CD8-positive, alpha-beta memory T cell (primary cell): ENCODE measurements at regions not wholly inside any gene's neighbourhood (a gene's known extent, or its start where the extent isn't known, plus 50 kb on each side); places are given as distances from the start of the nearest gene placed in this dataset.
A peak's percentile ranks its signal among the peaks of the same experiment; 100 is the strongest.

Experiments
- CTCF ChIA-PET: fragments of 350-600 bp; sonication (Branson Sonifier 250); formaldehyde crosslinking; loops from one replicate; lab custom pipeline; 2021; ENCODE audit warnings: antibody characterized with exemption; lab: Charles Lee
- POLR2A ChIA-PET: fragments of 350-600 bp; sonication (Branson Sonifier 250); formaldehyde crosslinking; loops from one replicate; lab custom pipeline; 2021; ENCODE audit warnings: antibody characterized with exemption; lab: Charles Lee
- DNase-seq, 5 donors: peaks; one replicate each; pipeline versions ENCODE4 v3.0.0 to v3.0.0-alpha.2; 2020 to 2022; ENCODE audit warnings: mixed read lengths in 1 of 5
- H3K27ac ChIP-seq: one replicate; pipeline ENCODE4 v1.7.0; 2013; ENCODE audit warnings: low read depth, mild to moderate bottlenecking, low read length, moderate library complexity
- H3K27me3 ChIP-seq: 2 replicates; pipeline ENCODE4 v1.7.0; 2013; ENCODE audit warnings: low read length, mild to moderate bottlenecking; ENCODE audit not compliant: insufficient read depth, poor library complexity, severe bottlenecking
- H3K36me3 ChIP-seq: 2 replicates; pipeline ENCODE4 v1.7.0; 2013; ENCODE audit warnings: mild to moderate bottlenecking, low read length, moderate library complexity; ENCODE audit not compliant: insufficient read depth
- H3K4me1 ChIP-seq: 2 replicates; pipeline ENCODE4 v1.7.0; 2013; ENCODE audit warnings: mild to moderate bottlenecking, low read length, moderate library complexity; ENCODE audit not compliant: insufficient read depth
- H3K4me3 ChIP-seq: 2 replicates; pipeline ENCODE4 v1.7.0; 2013; ENCODE audit warnings: mild to moderate bottlenecking, low read length
- H3K9me3 ChIP-seq: 2 replicates; pipeline ENCODE4 v1.7.0; 2013; ENCODE audit warnings: mild to moderate bottlenecking, low read length
- H3K27ac Mint-ChIP-seq, 8 donors: one replicate each; pipeline ENCODE4 v1.8.0; 2020 to 2021; ENCODE audit warnings: mixed read lengths in 8 of 8, mild to moderate bottlenecking in 6 of 8, inconsistent platforms in 3 of 8, moderate library complexity in 3 of 8
- H3K27me3 Mint-ChIP-seq, 2 donors: one replicate each; pipeline ENCODE4 v1.8.0; 2020 to 2021; ENCODE audit warnings: mixed read lengths in 2 of 2, mild to moderate bottlenecking in 1 of 2, moderate library complexity in 1 of 2
- H3K36me3 Mint-ChIP-seq, 3 donors: one replicate each; pipeline ENCODE4 v1.8.0; 2020 to 2021; ENCODE audit warnings: mixed read lengths in 3 of 3, inconsistent platforms in 1 of 3, mild to moderate bottlenecking in 1 of 3
- H3K4me1 Mint-ChIP-seq, 3 donors: one replicate each; pipeline ENCODE4 v1.8.0; 2020 to 2021; ENCODE audit warnings: mixed read lengths in 3 of 3, inconsistent platforms in 1 of 3, mild to moderate bottlenecking in 1 of 3
- H3K4me3 Mint-ChIP-seq, 7 donors: one replicate each; pipeline ENCODE4 v1.8.0; 2020 to 2021; ENCODE audit warnings: mixed read lengths in 7 of 7, mild to moderate bottlenecking in 6 of 7, moderate library complexity in 4 of 7, inconsistent platforms in 2 of 7
- H3K9me3 Mint-ChIP-seq, 5 donors: one replicate each; pipeline ENCODE4 v1.8.0; 2020 to 2022; ENCODE audit warnings: mixed read lengths in 5 of 5, mild to moderate bottlenecking in 3 of 5, moderate library complexity in 2 of 5, inconsistent platforms in 1 of 5

- no peak overlapping the region for H3K4me3 Mint-ChIP-seq
- no peaks in the 10 kb centered on the region for H3K36me3 ChIP-seq
- no peaks in the 10 kb centered on the region for H3K36me3 Mint-ChIP-seq
- H3K4me3 ChIP-seq = no peak overlapping the region
- no peak for DNase-seq
- H3K27ac Mint-ChIP-seq = no peak overlapping the region
- H3K9me3 Mint-ChIP-seq = peaks cover 4 to 36% (median 13%) of the 10 kb centered on the region in 5 donors
- H3K4me1 Mint-ChIP-seq = no peaks in the 10 kb centered on the region
- H3K27ac ChIP-seq = no peak overlapping the region
- no peaks in the 10 kb centered on the region for H3K4me1 ChIP-seq
- H3K27me3 ChIP-seq = no peaks in the 10 kb centered on the region
- H3K9me3 ChIP-seq = no peaks in the 10 kb centered on the region
- no peaks in the 10 kb centered on the region for H3K27me3 Mint-ChIP-seq
- ChIA-PET POLR2A (no interaction called here), CTCF (no interaction called here)
These were observed 1608.2 kb downstream of the SLITRK5 start for GRCh38 chr13:89279374-89279773.

- Histone ChIP-seq H3K36me3 (no peaks in the 10 kb centered on the region), H3K9me3 (no peaks in the 10 kb centered on the region), H3K4me1 (no peaks in the 10 kb centered on the region), H3K4me3 (no peak overlapping the region), H3K27ac (no peak overlapping the region), H3K27me3 (no peaks in the 10 kb centered on the region)
- CTCF ChIA-PET = no interaction called here
- H3K27ac Mint-ChIP-seq = no peak overlapping the region
- no peaks in the 10 kb centered on the region for H3K27me3 Mint-ChIP-seq
- POLR2A ChIA-PET = no interaction called here
- DNase-seq = no peak
- H3K4me3 Mint-ChIP-seq = no peak overlapping the region
- H3K9me3 Mint-ChIP-seq = peaks cover 8 to 37% (median 13%) of the 10 kb centered on the region in 5 donors
- no peaks in the 10 kb centered on the region for H3K36me3 Mint-ChIP-seq
- H3K4me1 Mint-ChIP-seq = no peaks in the 10 kb centered on the region
These were observed 1610.2 kb downstream of the SLITRK5 start for GRCh38 chr13:89281331-89281730.

DNA sequence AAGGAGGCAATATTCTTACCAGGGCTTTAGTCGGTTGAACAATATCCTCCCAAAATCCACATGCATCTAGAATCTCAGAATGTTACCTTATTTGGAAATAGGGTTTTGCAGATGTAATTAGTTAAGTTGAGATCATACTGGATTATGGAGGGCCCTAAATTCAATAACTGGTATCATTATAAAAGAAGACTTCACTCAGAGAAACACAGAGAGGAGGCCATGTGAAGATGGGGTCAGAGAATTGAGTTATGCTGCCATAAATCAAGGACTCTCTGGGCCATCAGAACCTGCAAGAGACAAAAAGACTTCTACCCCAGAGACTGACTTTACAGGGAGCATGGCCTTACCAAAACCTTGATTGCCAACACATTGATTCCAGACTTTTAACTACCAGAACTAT is 1611.1 kb downstream of the SLITRK5 start:
- no peaks in the 10 kb centered on the region for H3K36me3 Mint-ChIP-seq
- H3K9me3 ChIP-seq = no peaks in the 10 kb centered on the region
- peaks cover 9 to 30% (median 16%) of the 10 kb centered on the region in 5 donors for H3K9me3 Mint-ChIP-seq
- POLR2A ChIA-PET = no interaction called here
- H3K27ac ChIP-seq = no peak overlapping the region
- DNase-seq = no peak
- H3K27ac Mint-ChIP-seq = no peak overlapping the region
- no peaks in the 10 kb centered on the region for H3K27me3 ChIP-seq
- no peak overlapping the region for H3K4me3 Mint-ChIP-seq
- H3K4me1 ChIP-seq = no peaks in the 10 kb centered on the region
- no peaks in the 10 kb centered on the region for H3K36me3 ChIP-seq
- H3K4me1 Mint-ChIP-seq = no peaks in the 10 kb centered on the region
- CTCF ChIA-PET = no interaction called here
- no peak overlapping the region for H3K4me3 ChIP-seq
- H3K27me3 Mint-ChIP-seq = no peaks in the 10 kb centered on the region

- ChIA-PET CTCF (no interaction called here), POLR2A (no interaction called here)
- Mint-ChIP-seq H3K27ac (no peak overlapping the region), H3K4me3 (no peak overlapping the region), H3K9me3 (peaks cover 8 to 43% (median 11%) of the 10 kb centered on the region in 5 donors), H3K4me1 (no peaks in the 10 kb centered on the region), H3K36me3 (no peaks in the 10 kb centered on the region), H3K27me3 (no peaks in the 10 kb centered on the region)
- no peaks in the 10 kb centered on the region for H3K27me3 ChIP-seq
- H3K4me1 ChIP-seq = no peaks in the 10 kb centered on the region
- H3K27ac ChIP-seq = no peak overlapping the region
- no peak overlapping the region for H3K4me3 ChIP-seq
- DNase-seq = no peak
- H3K9me3 ChIP-seq = no peaks in the 10 kb centered on the region
- no peaks in the 10 kb centered on the region for H3K36me3 ChIP-seq
These were observed 1616.2 kb downstream of the SLITRK5 start for GRCh38 chr13:89287381-89287780.

- no peak overlapping the region for H3K4me3 ChIP-seq
- H3K27ac ChIP-seq = no peak overlapping the region
- H3K36me3 ChIP-seq = no peaks in the 10 kb centered on the region
- Mint-ChIP-seq H3K9me3 (peaks cover 7 to 48% (median 15%) of the 10 kb centered on the region in 5 donors), H3K36me3 (no peaks in the 10 kb centered on the region), H3K27me3 (no peaks in the 10 kb centered on the region), H3K4me1 (no peaks in the 10 kb centered on the region), H3K27ac (peak overlapping the region in 1 of 8 donors; percentile 90), H3K4me3 (no peak overlapping the region)
- CTCF ChIA-PET = no interaction called here
- H3K4me1 ChIP-seq = no peaks in the 10 kb centered on the region
- H3K27me3 ChIP-seq = no peaks in the 10 kb centered on the region
- POLR2A ChIA-PET = no interaction called here
- DNase-seq = no peak
- no peaks in the 10 kb centered on the region for H3K9me3 ChIP-seq
These were observed 1623.1 kb downstream of the SLITRK5 start for GRCh38 chr13:89294115-89294867.

- no peaks in the 10 kb centered on the region for H3K36me3 Mint-ChIP-seq
- Histone ChIP-seq H3K4me3 (no peak overlapping the region), H3K36me3 (no peaks in the 10 kb centered on the region), H3K4me1 (no peaks in the 10 kb centered on the region), H3K27ac (no peak overlapping the region), H3K27me3 (no peaks in the 10 kb centered on the region), H3K9me3 (no peaks in the 10 kb centered on the region)
- POLR2A ChIA-PET = no interaction called here
- peaks cover 2 to 16% (median 5%) of the 10 kb centered on the region in 5 donors for H3K9me3 Mint-ChIP-seq
- CTCF ChIA-PET = no interaction called here
- no peak overlapping the region for H3K4me3 Mint-ChIP-seq
- H3K4me1 Mint-ChIP-seq = no peaks in the 10 kb centered on the region
- no peaks in the 10 kb centered on the region for H3K27me3 Mint-ChIP-seq
- no peak for DNase-seq
- no peak overlapping the region for H3K27ac Mint-ChIP-seq
These were observed 1636.1 kb downstream of the SLITRK5 start for GRCh38 chr13:89307278-89307677.

DNA sequence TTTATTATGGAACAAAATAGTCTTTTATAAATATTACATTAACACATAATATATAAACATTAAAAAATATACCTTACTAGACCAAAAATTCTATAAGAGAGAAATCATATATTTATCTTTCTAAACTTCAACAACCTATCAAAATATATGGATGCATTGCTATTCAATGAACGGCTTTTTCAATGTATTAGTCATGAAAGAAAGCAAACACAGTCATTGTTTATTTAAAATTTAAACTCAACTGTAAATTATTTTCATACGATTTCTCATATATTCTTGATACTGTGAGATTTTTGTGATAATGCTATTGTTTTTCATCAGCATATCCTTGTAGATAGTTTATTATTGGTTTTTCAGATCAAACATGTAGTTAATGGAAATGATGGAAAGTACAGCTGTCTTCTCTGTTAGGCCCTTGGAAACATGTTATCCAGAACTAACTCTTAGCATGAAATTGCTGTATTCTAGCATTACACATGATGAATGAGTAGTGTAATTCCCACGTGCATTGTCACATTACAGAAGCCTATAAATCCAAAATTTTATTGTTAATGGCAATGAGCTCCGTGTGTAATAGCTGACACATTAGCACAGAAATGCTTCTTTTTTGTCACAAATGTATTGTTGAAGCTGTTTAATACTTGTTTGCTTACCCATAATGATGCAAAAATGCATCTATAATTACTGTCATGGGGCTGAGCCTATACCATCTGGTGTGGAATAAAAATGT is 1639.9 kb downstream of the SLITRK5 start:
- Mint-ChIP-seq H3K27me3 (no peaks in the 10 kb centered on the region), H3K27ac (no peak overlapping the region), H3K9me3 (peaks cover 0 to 20% (median 2%) of the 10 kb centered on the region in 5 donors), H3K4me1 (no peaks in the 10 kb centered on the region), H3K36me3 (no peaks in the 10 kb centered on the region), H3K4me3 (no peak overlapping the region)
- H3K9me3 ChIP-seq = no peaks in the 10 kb centered on the region
- no peaks in the 10 kb centered on the region for H3K27me3 ChIP-seq
- POLR2A ChIA-PET = no interaction called here
- H3K27ac ChIP-seq = no peak overlapping the region
- DNase-seq = no peak
- no peaks in the 10 kb centered on the region for H3K36me3 ChIP-seq
- CTCF ChIA-PET = no interaction called here
- H3K4me3 ChIP-seq = no peak overlapping the region
- H3K4me1 ChIP-seq = no peaks in the 10 kb centered on the region

GRCh38 chr13:89315287-89315686 is 1644.1 kb downstream of the SLITRK5 start:
- Histone ChIP-seq H3K9me3 (no peaks in the 10 kb centered on the region), H3K27me3 (no peaks in the 10 kb centered on the region), H3K4me1 (no peaks in the 10 kb centered on the region), H3K27ac (no peak overlapping the region), H3K4me3 (no peak overlapping the region), H3K36me3 (no peaks in the 10 kb centered on the region)
- H3K9me3 Mint-ChIP-seq = peaks cover 0 to 15% (median 4%) of the 10 kb centered on the region in 5 donors
- H3K36me3 Mint-ChIP-seq = no peaks in the 10 kb centered on the region
- no peak for DNase-seq
- no peaks in the 10 kb centered on the region for H3K4me1 Mint-ChIP-seq
- POLR2A ChIA-PET = no interaction called here
- H3K4me3 Mint-ChIP-seq = no peak overlapping the region
- H3K27me3 Mint-ChIP-seq = peaks cover 0 to under 1% of the 10 kb centered on the region in 2 donors
- H3K27ac Mint-ChIP-seq = no peak overlapping the region
- CTCF ChIA-PET = no interaction called here
